ENCODE measurements at regions not wholly inside any gene's neighbourhood (a gene's known extent, or its start where the extent isn't known, plus 50 kb on each side); places are given as distances from the start of the nearest gene placed in this dataset.
A peak's percentile ranks its signal among the peaks of the same experiment; 100 is the strongest.

- no peak for DNase-seq (ENCODE audit: low read depth)
These were observed 240.2 kb downstream of the ENGASE start for GRCh38 chr17:79314617-79315357.

GRCh38 chr17:79311373-79311772, 236.7 kb downstream of the ENGASE start:
- no peak for DNase-seq (ENCODE audit: low read depth)

GRCh38 chr17:79306424-79307318, 232.0 kb downstream of the ENGASE start:
- no peak for DNase-seq (ENCODE audit: low read depth)

DNA sequence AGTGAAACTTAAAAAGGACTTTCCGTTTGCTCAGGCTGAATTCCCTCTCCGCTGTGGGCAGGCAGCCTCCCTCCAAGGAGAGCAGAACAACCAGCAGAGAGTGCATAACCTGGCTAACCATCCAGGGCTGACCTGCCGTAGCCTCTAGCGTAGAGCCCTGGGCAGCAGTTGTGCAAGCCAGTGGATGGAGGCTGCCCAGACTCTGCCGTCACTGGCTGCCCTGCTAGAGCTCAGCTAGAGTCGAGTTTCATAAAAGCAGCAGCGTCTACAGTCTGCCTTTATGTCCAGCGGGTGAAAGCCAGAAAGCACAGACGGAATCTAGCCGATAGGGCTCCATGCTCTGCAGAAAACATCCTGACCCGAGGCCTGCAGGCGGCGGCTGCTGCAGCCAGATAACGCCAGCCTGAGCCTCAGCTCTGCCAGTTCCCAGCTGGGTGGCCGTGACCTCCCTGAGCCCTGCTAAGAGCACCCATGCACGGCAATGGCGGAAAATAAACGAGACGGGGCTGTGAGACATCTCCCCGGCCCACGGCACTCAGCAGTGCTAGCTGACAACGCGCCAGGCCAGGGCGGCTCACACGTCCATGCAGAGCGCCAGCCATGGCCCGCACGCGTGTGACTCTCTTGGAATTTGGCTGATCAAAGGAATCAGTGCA, 231.3 kb downstream of the ENGASE start:
- DNase-seq (ENCODE audit: low read depth) = peak; percentile 6

GRCh38 chr17:79305376-79305767, 230.7 kb downstream of the ENGASE start:
- no peak for DNase-seq (ENCODE audit: low read depth)

- no peak for DNase-seq (ENCODE audit: low read depth)
These were observed 230.3 kb downstream of the ENGASE start for GRCh38 chr17:79304884-79305283.

- no peak for DNase-seq (ENCODE audit: low read depth)
These were observed 229.1 kb downstream of the ENGASE start for GRCh38 chr17:79303641-79304205.

DNA sequence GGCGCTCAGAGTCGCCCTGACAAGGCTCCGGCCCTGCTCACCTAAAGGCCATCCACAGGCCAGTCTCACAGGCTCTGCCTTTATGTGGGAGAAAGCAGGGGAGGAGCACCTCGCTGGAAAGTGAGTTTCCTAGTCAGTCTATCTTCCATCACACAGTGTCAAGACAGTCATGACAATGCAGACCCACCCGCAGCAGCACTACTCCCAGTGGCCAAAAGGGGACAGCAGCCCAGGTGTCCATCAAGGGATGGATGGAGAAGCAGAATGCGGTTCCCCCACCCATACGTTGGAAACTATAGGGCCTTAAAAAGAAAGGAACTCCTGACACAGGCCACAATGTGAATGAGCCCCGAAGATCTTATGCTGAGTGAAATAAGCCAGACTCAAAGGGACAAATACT, 226.8 kb downstream of the ENGASE start:
- DNase-seq (ENCODE audit: low read depth) = no peak

DNA sequence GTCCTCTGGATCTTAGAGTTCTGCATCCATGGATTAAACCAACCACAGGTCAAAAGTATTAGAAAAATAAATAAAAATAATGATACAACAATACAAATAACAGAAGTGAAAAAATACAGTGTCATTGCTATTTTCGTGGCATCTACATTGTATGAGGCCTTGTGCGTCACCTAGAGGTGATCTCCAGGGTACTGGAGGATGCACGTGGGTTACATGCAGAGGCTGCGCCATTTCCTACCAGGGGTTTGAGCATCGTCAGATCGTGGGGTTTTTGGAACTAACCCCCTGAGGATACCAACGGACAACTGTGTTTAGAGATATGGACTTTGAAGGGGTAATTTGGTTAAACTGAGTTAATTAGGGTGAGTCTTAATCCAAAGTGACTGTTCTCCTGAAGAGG, 224.7 kb downstream of the ENGASE start:
- no peak for DNase-seq (ENCODE audit: low read depth)

- no peak for DNase-seq (ENCODE audit: low read depth)
These were observed 224.2 kb downstream of the ENGASE start for GRCh38 chr17:79298799-79299198.

GRCh38 chr17:79296243-79296642, 221.6 kb downstream of the ENGASE start:
- DNase-seq (ENCODE audit: low read depth) = no peak

DNA sequence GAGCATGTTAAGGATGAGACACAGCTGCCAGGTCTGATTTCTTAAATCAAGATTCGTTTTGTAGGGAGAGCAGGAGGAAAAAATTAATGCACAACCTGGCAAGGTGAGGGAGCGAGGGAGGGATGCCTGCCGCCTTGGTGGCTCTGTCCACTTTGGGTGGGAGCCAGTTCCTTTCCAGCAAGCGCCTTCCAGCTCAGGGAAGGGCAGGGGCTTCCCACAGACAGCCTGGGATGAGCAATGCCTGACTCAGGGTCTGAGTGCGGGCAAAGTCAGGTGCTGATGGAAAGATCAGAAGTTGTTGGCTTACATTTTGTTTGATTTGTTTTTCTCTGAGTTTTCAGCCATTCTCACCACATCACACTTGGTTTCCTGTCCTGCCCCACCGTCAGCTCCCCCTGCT, 220.7 kb downstream of the ENGASE start:
- DNase-seq (ENCODE audit: low read depth) = no peak

DNA sequence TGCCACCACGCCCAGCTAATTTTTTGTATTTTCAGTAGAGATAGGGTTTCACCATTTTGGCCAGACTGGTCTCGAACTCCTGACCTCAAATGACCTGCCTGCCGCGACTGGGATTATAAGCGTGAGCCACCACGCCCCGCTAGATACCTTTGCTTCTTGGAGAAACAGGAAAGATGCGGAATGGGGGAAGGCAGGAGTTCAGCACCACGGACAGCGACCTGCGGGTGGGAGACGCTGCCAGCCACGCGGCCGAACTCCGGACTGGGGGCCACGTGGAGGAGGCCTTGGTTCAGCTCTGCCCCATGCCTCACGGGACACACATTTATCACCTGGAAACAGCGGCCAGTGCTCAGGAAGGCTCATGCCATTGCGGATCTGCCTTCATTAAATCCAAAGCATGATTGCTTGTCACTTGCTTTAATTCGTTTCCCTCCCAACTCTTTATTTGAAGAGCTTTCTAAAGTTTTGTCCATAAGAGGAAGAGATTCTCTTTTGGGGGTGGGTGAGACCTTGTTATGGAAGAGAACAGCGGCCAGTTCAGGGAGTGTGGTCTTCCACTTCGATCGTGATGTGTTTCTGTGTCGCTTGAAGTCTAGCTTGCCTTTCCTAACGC, 219.9 kb downstream of the ENGASE start:
- DNase-seq (ENCODE audit: low read depth) = peak; percentile 33

GRCh38 chr17:79292501-79292900, 217.9 kb downstream of the ENGASE start:
- no peak for DNase-seq (ENCODE audit: low read depth)

DNA sequence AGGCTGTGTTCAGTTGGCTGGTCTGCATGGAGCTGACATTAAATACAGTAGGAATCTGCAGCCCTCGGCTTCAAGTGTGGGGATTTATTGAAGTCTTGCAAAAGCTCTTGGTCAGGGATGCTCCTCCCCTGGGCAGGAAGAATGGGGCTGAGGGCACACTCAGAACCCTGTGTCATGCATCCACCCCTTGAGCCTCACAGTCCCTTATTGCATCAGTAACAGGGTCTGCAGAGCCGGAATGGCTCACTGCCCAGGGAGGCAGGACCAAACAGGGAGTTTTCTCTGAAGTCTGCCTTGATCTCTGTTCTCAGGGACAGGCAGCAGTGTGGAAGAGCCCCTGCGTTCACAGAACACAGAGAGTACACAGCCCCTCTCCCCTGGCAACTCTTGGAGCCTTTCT, 216.8 kb downstream of the ENGASE start:
- no peak for DNase-seq (ENCODE audit: low read depth)

DNA sequence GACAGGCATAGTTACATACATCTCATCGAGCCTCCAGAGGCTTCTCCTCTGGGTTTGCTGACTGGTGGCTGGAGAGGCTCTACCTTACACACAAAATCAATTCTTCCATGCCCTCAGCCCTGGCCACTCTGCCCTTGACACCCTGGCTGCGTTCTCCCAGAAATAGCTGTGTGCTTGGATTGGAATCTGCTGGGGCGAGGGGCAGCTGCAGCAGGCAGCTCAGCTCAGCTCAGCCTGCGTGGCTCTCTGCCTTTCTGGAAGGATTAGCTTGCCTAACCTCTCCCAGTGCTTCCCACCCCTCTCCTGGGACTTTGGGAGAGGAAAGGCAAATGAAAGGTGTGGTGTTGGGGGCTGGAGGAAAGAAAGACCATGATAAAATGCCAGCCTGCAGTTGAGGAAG, 216.1 kb downstream of the ENGASE start:
- DNase-seq (ENCODE audit: low read depth) = no peak

DNA sequence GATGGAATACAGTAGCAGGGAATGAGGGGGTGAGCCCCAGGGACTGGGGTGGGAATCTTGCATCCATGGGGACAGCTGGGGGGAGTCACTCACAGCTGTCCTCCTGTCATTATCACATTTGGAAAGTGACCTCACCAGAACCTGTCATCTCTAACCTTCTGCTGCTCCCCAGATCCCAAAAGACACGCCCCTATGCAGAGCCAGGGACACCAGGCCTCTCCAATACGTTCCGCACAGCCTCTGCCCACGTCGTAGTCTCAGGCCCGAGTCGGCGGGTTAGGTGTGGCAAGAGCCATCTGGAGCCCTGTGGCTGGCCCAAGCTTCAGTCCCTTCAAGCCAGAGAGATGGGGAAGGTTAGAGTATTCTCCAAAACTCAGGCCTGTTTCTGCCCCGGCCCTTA, 214.3 kb downstream of the ENGASE start:
- no peak for DNase-seq (ENCODE audit: low read depth)

- DNase-seq (ENCODE audit: low read depth) = no peak
These were observed 211.8 kb downstream of the ENGASE start for GRCh38 chr17:79286440-79286839.

DNA sequence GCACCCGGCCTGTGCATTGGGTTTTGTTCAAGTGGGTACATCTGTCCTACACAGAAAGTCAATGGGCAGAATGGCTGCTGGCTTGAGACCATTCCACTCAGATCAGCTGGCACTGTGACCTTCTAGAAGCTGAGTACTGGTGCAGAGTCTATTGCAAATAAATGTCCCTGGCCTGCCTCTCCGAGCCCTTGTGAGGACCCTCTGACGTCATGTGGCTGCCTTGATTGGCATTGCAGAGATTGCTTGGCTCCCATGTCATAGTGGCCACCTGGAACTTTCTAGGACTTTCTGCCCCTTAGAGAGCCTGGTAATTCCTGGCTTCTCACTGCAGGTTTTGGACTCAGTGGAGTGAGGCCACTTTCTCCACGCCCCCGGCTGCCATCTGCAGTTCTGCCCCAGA, 211.3 kb downstream of the ENGASE start:
- DNase-seq (ENCODE audit: low read depth) = no peak

DNA sequence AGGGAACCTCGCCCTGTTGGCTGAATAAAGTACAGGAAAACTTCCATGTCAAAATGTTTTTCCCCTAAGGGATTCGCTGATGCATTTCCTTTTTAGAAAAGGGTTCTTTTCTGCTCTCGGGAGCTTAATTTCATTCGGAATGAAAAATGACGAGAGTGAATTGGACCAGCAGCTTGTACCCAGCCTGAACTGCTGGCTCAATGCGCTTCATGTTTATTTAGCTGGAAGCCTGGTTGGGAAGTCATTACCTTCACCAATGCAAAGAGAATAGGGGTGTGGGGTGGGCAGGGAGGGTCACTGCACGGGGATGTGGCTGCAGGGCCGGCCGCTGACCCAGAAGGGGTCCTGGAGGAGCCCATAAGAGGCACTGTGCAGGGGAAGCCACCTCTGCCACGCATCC, 207.7 kb downstream of the ENGASE start:
- DNase-seq (ENCODE audit: low read depth) = no peak

DNA sequence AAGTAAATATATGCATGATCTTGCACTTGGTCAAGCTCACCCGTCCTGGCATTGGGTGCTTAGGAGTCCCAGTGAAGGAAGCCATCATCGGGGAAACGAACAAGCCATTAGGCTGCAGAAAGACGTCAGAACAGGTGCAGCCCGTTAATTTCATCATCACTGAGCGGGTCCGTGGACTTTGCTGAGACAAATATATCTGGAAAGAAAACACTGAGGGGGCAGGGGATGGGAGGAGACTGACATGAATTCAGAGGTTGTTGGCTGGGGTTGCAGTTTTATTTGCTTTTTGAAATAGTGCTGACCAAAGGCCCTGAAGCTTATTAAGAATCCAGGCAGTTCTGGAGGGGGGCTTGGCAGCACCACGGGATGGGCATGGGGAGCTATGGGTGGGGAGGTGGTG, 207.2 kb downstream of the ENGASE start:
- no peak for DNase-seq (ENCODE audit: low read depth)
